RWPE1 (cell line): ENCODE measurements at regions not wholly inside any gene's neighbourhood (a gene's known extent, or its start where the extent isn't known, plus 50 kb on each side); places are given as distances from the start of the nearest gene placed in this dataset.
A peak's percentile ranks its signal among the peaks of the same experiment; 100 is the strongest.

ENCODE experiments used
- CTCF ChIA-PET: fragments of 350-600 bp; sonication (Branson Sonifier 250); formaldehyde crosslinking; extraction: SDS; loops from one replicate; lab custom pipeline; 2021; lab: Yijun Ruan, JAX
- POLR2A ChIA-PET: fragments of 400-600 bp; formaldehyde crosslinking; extraction: SDS; loops from one replicate; lab custom pipeline; 2020; ENCODE audit warnings: antibody characterized with exemption; ENCODE audit not compliant: low non-redundant PET; lab: Yijun Ruan, JAX
- DNase-seq: peaks from one replicate; pipeline ENCODE4 v3.0.0; 2012; ENCODE audit warnings: low spot score
- H3K27ac ChIP-seq: fragments of 450-650 bp; 2 replicates; pipeline ENCODE4 v1.5.1; 2017
- CTCF ChIP-seq: fragments of 450-650 bp; conservative IDR thresholded peaks from 2 replicates; pipeline ENCODE4 v1.5.1; 2017; ENCODE audit warnings: low read depth, mild to moderate bottlenecking

- ChIA-PET POLR2A (no interaction called here), CTCF (interaction anchor here (0.5 kb wide), 1 partner anchor 123 kb away, joined by 3 read pairs; no protein-coding TSS in a partner anchor)
- no peak overlapping the region for H3K27ac ChIP-seq
- TF ChIP-seq CTCF, result no peak
- no peak for DNase-seq
Measured at GRCh38 chr6:133017581-133017980, 203.2 kb downstream of the RPS12 start.

GRCh38 chr6:133026705-133027104 lies 212.3 kb downstream of the RPS12 start:
- DNase-seq, result no peak
- no peak for TF ChIP-seq CTCF
- no peak overlapping the region for H3K27ac ChIP-seq
- POLR2A ChIA-PET, result no interaction called here
- CTCF ChIA-PET, result no interaction called here

GRCh38 chr6:133033263-133033662 lies 207.9 kb upstream of the EYA4 start:
- no peak overlapping the region for H3K27ac ChIP-seq
- TF ChIP-seq CTCF, result no peak
- POLR2A ChIA-PET, result no interaction called here
- DNase-seq, result no peak
- CTCF ChIA-PET, result interaction anchor here (0.6 kb wide), 2 partner anchors 132 to 490 kb away, joined by 3 read pairs; no protein-coding TSS in a partner anchor

GRCh38 chr6:133034509-133035206 lies 206.5 kb upstream of the EYA4 start:
- TF ChIP-seq CTCF, result no peak
- CTCF ChIA-PET, result no interaction called here
- DNase-seq, result no peak
- H3K27ac ChIP-seq, result no peak overlapping the region
- POLR2A ChIA-PET, result no interaction called here

GRCh38 chr6:133040094-133040802 lies 200.9 kb upstream of the EYA4 start:
- no peak for TF ChIP-seq CTCF
- no peak overlapping the region for H3K27ac ChIP-seq
- ChIA-PET POLR2A (interaction anchor here (0.8 kb wide), 1 partner anchor 1609 kb away, joined by 7 read pairs; no protein-coding TSS in a partner anchor), CTCF (interaction anchor here (0.7 kb wide), 2 partner anchors 29 to 252 kb away, joined by 3 read pairs; no protein-coding TSS in a partner anchor)
- peak; percentile 7 for DNase-seq

- no peak overlapping the region for H3K27ac ChIP-seq
- DNase-seq, result no peak
- TF ChIP-seq CTCF, result no peak
- ChIA-PET POLR2A (no interaction called here), CTCF (interaction anchor here (0.5 to 1.1 kb wide), 2 partner anchors 78 to 1044 kb away, joined by 3 to 4 read pairs; no protein-coding TSS in a partner anchor)
Measured at GRCh38 chr6:133040803-133041419, 200.2 kb upstream of the EYA4 start.
